Activated B cell treated with CpG ODN at 0.5 μM for 24 hours (primary cell): ENCODE measurements at regions not wholly inside any gene's neighbourhood (a gene's known extent, or its start where the extent isn't known, plus 50 kb on each side); places are given as distances from the start of the nearest gene placed in this dataset.

ENCODE experiments used
- ATAC-seq: fragments of 200-7000 bp; cut with Tn5 transposase; one replicate; pipeline ENCODE4 v1.10.0; 2021; ENCODE audit warnings: low read depth, mild to moderate bottlenecking, moderate library complexity
- CTCF ChIA-PET: fragments of 350-600 bp; sonication (Branson Sonifier 250); formaldehyde crosslinking; loops from one replicate; lab custom pipeline; 2021; ENCODE audit warnings: antibody characterized with exemption; lab: Charles Lee
- POLR2A ChIA-PET: fragments of 350-600 bp; sonication (Branson Sonifier 250); formaldehyde crosslinking; loops from one replicate; lab custom pipeline; 2021; ENCODE audit warnings: antibody characterized with exemption; lab: Charles Lee
- DNase-seq: peaks from one replicate; pipeline ENCODE4 v3.0.0; 2022
- H3K27ac Mint-ChIP-seq: one replicate; pipeline ENCODE4 v1.8.0; 2020; ENCODE audit warnings: mixed read lengths
- H3K27me3 Mint-ChIP-seq: one replicate; pipeline ENCODE4 v1.8.0; 2021; ENCODE audit warnings: mixed read lengths
- H3K36me3 Mint-ChIP-seq: one replicate; pipeline ENCODE4 v1.8.0; 2021; ENCODE audit warnings: low read depth, mixed read lengths
- H3K4me1 Mint-ChIP-seq: one replicate; pipeline ENCODE4 v1.8.0; 2021; ENCODE audit warnings: mixed read lengths
- H3K4me3 Mint-ChIP-seq: one replicate; pipeline ENCODE4 v1.8.0; 2020; ENCODE audit warnings: mild to moderate bottlenecking, mixed read lengths
- H3K9me3 Mint-ChIP-seq: one replicate; pipeline ENCODE4 v1.8.0; 2020; ENCODE audit warnings: mixed read lengths
- CTCF ChIP-seq: fragments of 200-600 bp; IDR thresholded peaks from one replicate; pipeline ENCODE4 v1.8.0; 2022; ENCODE audit warnings: antibody characterized with exemption, mild to moderate bottlenecking
- intact Hi-C: fragments of 100-400 bp; cut with micrococcal nuclease; formaldehyde crosslinking; loops from one replicate; pipeline ENCODE4 v1.15.1; 2024

GRCh38 chr6:80465513-80465912, 359.0 kb downstream of the BCKDHB start:
- no peak for ATAC-seq
- intact Hi-C loops = no loop called here
- no peak for DNase-seq
- Mint-ChIP-seq H3K36me3 (no peaks in the 10 kb centered on the region), H3K4me1 (no peaks in the 10 kb centered on the region), H3K9me3 (no peaks in the 10 kb centered on the region), H3K27me3 (no peaks in the 10 kb centered on the region), H3K27ac (no peak overlapping the region), H3K4me3 (no peak overlapping the region)
- POLR2A ChIA-PET = no interaction called here
- TF ChIP-seq CTCF = no peak
- CTCF ChIA-PET = no interaction called here

DNA sequence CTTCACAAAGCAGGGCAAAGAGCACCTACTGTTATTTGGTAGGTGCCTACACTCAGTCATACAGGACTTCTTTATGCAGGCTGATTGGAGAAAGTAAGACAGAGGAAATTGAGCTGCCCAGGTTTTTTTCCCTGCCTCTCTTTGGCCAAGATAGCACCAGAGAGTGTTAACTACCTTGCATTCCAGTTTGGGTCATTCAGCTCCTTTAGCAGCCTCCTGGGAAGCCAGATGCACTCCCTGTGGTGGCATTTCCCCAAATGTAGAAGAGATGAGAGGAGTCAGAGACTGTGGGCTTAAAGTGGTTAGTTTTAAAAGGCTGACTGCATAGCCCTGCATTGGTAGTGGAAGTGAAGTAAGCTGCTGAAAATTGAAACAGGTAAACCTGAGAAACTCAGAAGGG, 358.4 kb downstream of the BCKDHB start:
- H3K4me3 Mint-ChIP-seq = no peak overlapping the region
- no peaks in the 10 kb centered on the region for H3K36me3 Mint-ChIP-seq
- H3K4me1 Mint-ChIP-seq = no peaks in the 10 kb centered on the region
- TF ChIP-seq CTCF = no peak
- ChIA-PET POLR2A (no interaction called here), CTCF (no interaction called here)
- DNase-seq (no peak), ATAC-seq (no peak)
- intact Hi-C loops = no loop called here
- H3K9me3 Mint-ChIP-seq = no peaks in the 10 kb centered on the region
- no peaks in the 10 kb centered on the region for H3K27me3 Mint-ChIP-seq
- no peak overlapping the region for H3K27ac Mint-ChIP-seq

GRCh38 chr6:80463197-80463596, 356.7 kb downstream of the BCKDHB start:
- H3K4me3 Mint-ChIP-seq = no peak overlapping the region
- ChIA-PET POLR2A (no interaction called here), CTCF (no interaction called here)
- no peaks in the 10 kb centered on the region for H3K9me3 Mint-ChIP-seq
- H3K4me1 Mint-ChIP-seq = no peaks in the 10 kb centered on the region
- intact Hi-C loops = no loop called here
- DNase-seq (no peak), ATAC-seq (no peak)
- no peaks in the 10 kb centered on the region for H3K36me3 Mint-ChIP-seq
- no peaks in the 10 kb centered on the region for H3K27me3 Mint-ChIP-seq
- TF ChIP-seq CTCF = no peak
- H3K27ac Mint-ChIP-seq = no peak overlapping the region

DNA sequence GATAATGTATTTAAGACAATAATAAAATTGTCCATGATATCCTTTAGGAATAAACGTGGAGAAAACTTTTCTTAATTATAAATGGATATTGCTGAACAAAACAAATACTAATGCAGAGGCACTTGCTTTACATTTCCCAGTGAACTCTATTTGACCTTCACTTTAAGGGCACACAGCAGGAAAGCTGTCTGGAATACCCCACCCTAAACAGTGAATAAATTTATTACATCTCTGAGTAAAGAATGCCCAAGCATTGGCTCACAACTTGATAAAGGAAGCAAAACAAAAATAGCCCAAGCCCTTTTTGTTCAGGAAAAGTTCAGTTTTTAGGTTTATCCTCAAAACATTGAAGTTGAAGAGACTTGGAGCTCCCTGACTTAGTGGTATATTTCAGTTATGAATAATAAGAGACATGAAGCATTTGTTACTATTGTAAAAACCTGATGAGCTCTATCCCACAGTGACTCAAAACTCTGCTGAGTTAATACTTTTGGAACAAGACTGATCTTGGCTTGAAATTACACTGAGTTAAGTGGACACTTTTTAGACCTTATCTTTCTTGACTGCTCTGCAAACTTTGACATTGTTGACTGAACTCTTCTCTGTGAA, 353.9 kb downstream of the BCKDHB start:
- no peaks in the 10 kb centered on the region for H3K4me1 Mint-ChIP-seq
- H3K36me3 Mint-ChIP-seq = no peaks in the 10 kb centered on the region
- no peak for TF ChIP-seq CTCF
- no peaks in the 10 kb centered on the region for H3K9me3 Mint-ChIP-seq
- DNase-seq (no peak), ATAC-seq (no peak)
- H3K27me3 Mint-ChIP-seq = no peaks in the 10 kb centered on the region
- H3K4me3 Mint-ChIP-seq = no peak overlapping the region
- H3K27ac Mint-ChIP-seq = no peak overlapping the region
- POLR2A ChIA-PET = no interaction called here
- intact Hi-C loops = no loop called here
- CTCF ChIA-PET = no interaction called here

DNA sequence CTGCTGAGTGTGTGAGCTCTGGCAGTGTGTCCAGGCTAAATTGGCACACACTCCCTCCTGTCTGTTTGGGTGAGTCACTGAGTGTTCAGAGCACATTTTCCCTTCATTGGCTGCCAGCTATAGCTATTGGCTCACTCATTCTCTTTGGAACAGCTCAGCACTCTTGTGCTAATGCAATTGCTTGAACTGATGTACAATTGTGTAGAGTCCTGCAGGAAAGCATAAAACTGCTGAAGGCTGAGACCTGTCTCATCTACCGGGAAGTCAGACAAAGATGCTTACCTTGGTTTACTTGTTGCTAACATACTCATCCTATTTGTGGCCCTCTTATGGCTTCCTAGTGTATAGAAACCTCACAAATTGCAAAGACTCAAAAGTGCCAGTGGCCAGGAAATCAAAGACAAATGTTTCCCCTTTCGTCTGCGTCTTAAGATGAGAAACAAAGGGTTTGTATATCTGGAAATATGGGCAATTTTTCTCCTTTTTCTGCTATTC, 351.0 kb downstream of the BCKDHB start:
- H3K27me3 Mint-ChIP-seq = no peaks in the 10 kb centered on the region
- no peak for TF ChIP-seq CTCF
- H3K27ac Mint-ChIP-seq = no peak overlapping the region
- POLR2A ChIA-PET = no interaction called here
- DNase-seq (no peak), ATAC-seq (no peak)
- intact Hi-C loops = no loop called here
- no peaks in the 10 kb centered on the region for H3K4me1 Mint-ChIP-seq
- H3K4me3 Mint-ChIP-seq = no peak overlapping the region
- CTCF ChIA-PET = no interaction called here
- H3K36me3 Mint-ChIP-seq = no peaks in the 10 kb centered on the region
- no peaks in the 10 kb centered on the region for H3K9me3 Mint-ChIP-seq
